Mesenchymal stem cell (in vitro differentiated cells and primary cell): ENCODE measurements at regions not wholly inside any gene's neighbourhood (a gene's known extent, or its start where the extent isn't known, plus 50 kb on each side); places are given as distances from the start of the nearest gene placed in this dataset.

Source experiments
- DNase-seq: peaks from one replicate; pipeline ENCODE4 v3.0.0-alpha.2; 2013
- H2AFZ ChIP-seq: one replicate; pipeline ENCODE4 v1.6.1; 2013; ENCODE audit warnings: low read depth, mild to moderate bottlenecking, control low read depth, inconsistent platforms, low read length, moderate library complexity
- H2AK5ac ChIP-seq: 2 replicates; pipeline ENCODE4 v1.6.1; 2013; ENCODE audit warnings: low read length, moderate library complexity, mild to moderate bottlenecking, inconsistent platforms; ENCODE audit not compliant: severe bottlenecking
- H2BK120ac ChIP-seq: one replicate; pipeline ENCODE4 v1.6.1; 2013; ENCODE audit warnings: low read depth, mild to moderate bottlenecking, inconsistent platforms, low read length, moderate library complexity
- H2BK12ac ChIP-seq, 2 experiments: one replicate each; pipeline ENCODE4 v1.6.1; 2013; ENCODE audit warnings: inconsistent platforms in 2 of 2, low read length in 2 of 2, mild to moderate bottlenecking in 2 of 2, moderate library complexity in 2 of 2, control low read depth in 1 of 2
- H2BK15ac ChIP-seq: one replicate; pipeline ENCODE4 v1.6.1; 2013; ENCODE audit warnings: mild to moderate bottlenecking, low read depth, inconsistent platforms; ENCODE audit not compliant: poor library complexity, severe bottlenecking
- H2BK5ac ChIP-seq: 2 replicates; pipeline ENCODE4 v1.6.1; 2013; ENCODE audit warnings: low read depth, mild to moderate bottlenecking, low read length, control low read depth, inconsistent platforms; ENCODE audit not compliant: poor library complexity, severe bottlenecking
- H3K14ac ChIP-seq, 2 experiments: one replicate each; pipeline ENCODE4 v1.6.1; 2013; ENCODE audit warnings: inconsistent platforms in 2 of 2, low read length in 2 of 2, control low read depth in 1 of 2, mild to moderate bottlenecking in 1 of 2, moderate library complexity in 1 of 2
- H3K18ac ChIP-seq, 2 experiments: one replicate each; pipeline ENCODE4 v1.6.1; 2013; ENCODE audit warnings: inconsistent platforms in 2 of 2, low read length in 2 of 2, control low read depth in 1 of 2, low read depth in 1 of 2, mild to moderate bottlenecking in 1 of 2
- H3K23ac ChIP-seq, 2 experiments: one replicate each; pipeline ENCODE4 v1.6.1; 2013; ENCODE audit warnings: inconsistent platforms in 2 of 2, low read length in 2 of 2, mild to moderate bottlenecking in 2 of 2, moderate library complexity in 2 of 2, control low read depth in 1 of 2
- H3K27ac ChIP-seq: 2 replicates; pipeline ENCODE4 v1.5.1; 2013; ENCODE audit warnings: mild to moderate bottlenecking, moderate library complexity, low read length, control low read depth, inconsistent platforms; ENCODE audit not compliant: poor library complexity, severe bottlenecking
- H3K27me3 ChIP-seq, 2 experiments: 2 replicates each; pipeline versions ENCODE4 v1.6.1 to v1.7.0; 2013; ENCODE audit warnings: low read length in 2 of 2, mild to moderate bottlenecking in 2 of 2, moderate library complexity in 2 of 2, control low read depth in 1 of 2, inconsistent platforms in 1 of 2; ENCODE audit not compliant: control insufficient read depth in 1 of 2, insufficient read depth in 1 of 2
- H3K36me3 ChIP-seq, 2 experiments: 2 replicates each; pipeline versions ENCODE4 v1.6.1 to v1.7.0; 2013; ENCODE audit warnings: low read length in 2 of 2, control low read depth in 1 of 2, inconsistent platforms in 1 of 2, low read depth in 1 of 2, mild to moderate bottlenecking in 1 of 2; ENCODE audit not compliant: insufficient read depth in 2 of 2, control insufficient read depth in 1 of 2
- H3K4ac ChIP-seq, 2 experiments: one replicate each; pipeline ENCODE4 v1.6.1; 2013; ENCODE audit warnings: inconsistent platforms in 2 of 2, low read length in 2 of 2, mild to moderate bottlenecking in 2 of 2, moderate library complexity in 2 of 2, control low read depth in 1 of 2, low read depth in 1 of 2
- H3K4me1 ChIP-seq: 2 replicates; pipeline ENCODE4 v1.6.1; 2013; ENCODE audit warnings: low read depth, low read length, control low read depth; ENCODE audit not compliant: control insufficient read depth, insufficient read depth
- H3K4me2 ChIP-seq: 2 replicates; pipeline ENCODE4 v1.6.1; 2013; ENCODE audit warnings: low read length, mild to moderate bottlenecking, inconsistent platforms; ENCODE audit not compliant: poor library complexity, severe bottlenecking
- H3K4me3 ChIP-seq, 2 experiments: 2 replicates each; pipeline versions ENCODE4 v1.5.1 to v1.7.0; 2013; ENCODE audit warnings: low read length in 2 of 2, mild to moderate bottlenecking in 2 of 2, control low read depth in 1 of 2, low read depth in 1 of 2; ENCODE audit not compliant: insufficient read depth in 1 of 2
- H3K79me1 ChIP-seq: replicated peaks from 2 replicates; pipeline ENCODE4 v1.6.1; 2013; ENCODE audit warnings: mild to moderate bottlenecking, control low read depth, low read length, inconsistent platforms; ENCODE audit not compliant: poor library complexity, severe bottlenecking
- H3K9ac ChIP-seq: 2 replicates; pipeline ENCODE4 v1.7.0; 2013; ENCODE audit warnings: mild to moderate bottlenecking, low read length, moderate library complexity
- H3K9me3 ChIP-seq: 2 replicates; pipeline ENCODE4 v1.7.0; 2013; ENCODE audit warnings: mild to moderate bottlenecking, low read length; ENCODE audit not compliant: control insufficient read depth
- H4K8ac ChIP-seq: one replicate; pipeline ENCODE4 v1.6.1; 2013; ENCODE audit warnings: inconsistent platforms, mild to moderate bottlenecking, low read length, moderate library complexity
- H4K91ac ChIP-seq: one replicate; pipeline ENCODE4 v1.6.1; 2013; ENCODE audit warnings: mild to moderate bottlenecking, low read length, inconsistent platforms
- WGBS: methylation state at CpG from one replicate; pipeline ENCODE4 v1.1.7; 2013; ENCODE audit warnings: mixed read lengths; 5-methylcytosine and 5-hydroxymethylcytosine counted together

GRCh38 chr6:143596866-143597265 lies 80.9 kb upstream of the PHACTR2 start:
- Histone ChIP-seq H3K4me2 (no peak overlapping the region), H2BK120ac (no peak overlapping the region), H2BK5ac (no peak overlapping the region), H3K23ac (no peak overlapping the region), H3K27ac (no peak overlapping the region), H3K9me3 (no peaks in the 10 kb centered on the region), H3K4ac (no peak overlapping the region), H3K79me1 (peaks cover 1% of the 10 kb centered on the region), H2BK15ac (no peak overlapping the region), H3K36me3 (no peaks in the 10 kb centered on the region), H4K8ac (no peak overlapping the region), H3K9ac (no peak overlapping the region), H3K14ac (peak overlapping the region in 1 of 2 experiments; percentile 35), H4K91ac (no peak overlapping the region), H3K4me1 (peaks cover 3% of the 10 kb centered on the region), H2AFZ (no peak overlapping the region), H2AK5ac (no peak overlapping the region), H3K4me3 (no peak overlapping the region), H3K27me3 (no peaks in the 10 kb centered on the region), H2BK12ac (no peak overlapping the region), H3K18ac (no peak overlapping the region)
- peak; percentile 68 for DNase-seq
- WGBS: 88% methylated on average over 4 of the region's 4 CpGs

DNA sequence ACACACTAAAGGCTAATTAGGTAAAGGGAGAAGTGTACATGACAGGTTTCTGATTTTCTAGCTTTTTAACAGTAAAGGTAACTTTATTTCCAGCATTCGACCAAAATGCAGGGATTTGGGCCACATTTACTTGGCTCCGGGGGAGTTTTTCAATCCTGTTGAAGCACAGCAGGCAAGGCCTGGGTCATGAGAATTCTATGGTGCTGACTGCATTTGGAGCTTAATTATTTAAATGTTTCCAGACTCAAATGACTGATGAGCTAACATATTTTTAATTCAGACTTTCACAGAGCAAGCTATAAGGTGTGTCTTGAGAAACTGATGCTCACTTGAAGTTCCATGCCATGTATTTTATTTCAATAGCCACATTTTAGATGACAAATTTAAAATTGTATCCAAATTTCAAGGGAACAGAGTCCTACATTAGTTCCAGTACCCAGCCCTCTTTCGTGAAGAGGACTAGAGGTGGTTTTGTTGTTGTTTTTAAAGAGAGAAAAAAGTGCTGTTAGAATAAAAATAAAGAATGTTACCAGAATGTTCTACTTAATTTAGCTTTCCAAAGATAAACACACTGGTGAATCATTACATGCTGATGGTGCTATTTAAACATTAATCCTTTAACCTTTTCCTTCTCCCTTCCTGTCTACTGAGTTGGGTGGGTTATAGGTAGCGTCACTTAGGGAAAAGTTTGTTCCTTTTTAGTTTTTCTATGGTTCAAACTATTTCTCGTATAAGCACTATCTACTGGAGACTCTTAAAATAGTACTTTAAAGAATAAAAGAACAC lies 82.3 kb upstream of the PHACTR2 start:
- no peak overlapping the region for H2BK15ac ChIP-seq
- no peak overlapping the region for H3K4me3 ChIP-seq
- peaks cover 3% of the 10 kb centered on the region for H3K4me1 ChIP-seq
- H3K9ac ChIP-seq: no peak overlapping the region
- no peak overlapping the region for H2AFZ ChIP-seq
- no peak for DNase-seq
- H2AK5ac ChIP-seq: no peak overlapping the region
- 68% methylated on average over 2 of the region's 5 CpGs for WGBS
- no peak overlapping the region for H3K27ac ChIP-seq
- no peak overlapping the region for H3K18ac ChIP-seq
- H3K14ac ChIP-seq: no peak overlapping the region
- H3K4ac ChIP-seq: no peak overlapping the region
- no peaks in the 10 kb centered on the region for H3K36me3 ChIP-seq
- H3K79me1 ChIP-seq: peaks cover 1% of the 10 kb centered on the region
- no peaks in the 10 kb centered on the region for H3K27me3 ChIP-seq
- no peak overlapping the region for H4K91ac ChIP-seq
- no peak overlapping the region for H2BK120ac ChIP-seq
- H2BK5ac ChIP-seq: no peak overlapping the region
- H3K4me2 ChIP-seq: no peak overlapping the region
- H3K23ac ChIP-seq: no peak overlapping the region
- no peak overlapping the region for H2BK12ac ChIP-seq
- no peak overlapping the region for H4K8ac ChIP-seq
- H3K9me3 ChIP-seq: no peaks in the 10 kb centered on the region

DNA sequence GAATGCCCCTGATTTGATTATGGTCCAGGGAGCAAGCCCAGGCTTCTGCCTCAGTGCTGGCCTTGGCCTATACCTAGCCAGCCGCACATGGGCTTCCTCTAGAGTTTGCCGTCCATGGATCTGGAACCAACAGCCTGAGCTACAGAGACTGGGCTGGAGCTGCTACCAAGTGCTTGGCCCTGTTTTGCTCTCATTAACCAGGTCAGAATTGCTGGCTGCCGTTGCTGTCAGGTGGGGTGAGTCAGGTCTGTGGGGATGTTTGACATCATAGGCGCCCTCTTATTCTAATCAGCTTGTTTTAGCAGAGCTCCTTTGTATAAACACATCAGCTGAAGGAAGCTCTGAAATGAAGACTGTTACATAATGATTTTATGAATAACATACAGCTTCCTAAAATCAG lies 83.1 kb upstream of the PHACTR2 start:
- Histone ChIP-seq H3K27ac (no peak overlapping the region), H3K4ac (no peak overlapping the region), H3K23ac (no peak overlapping the region), H3K9me3 (no peaks in the 10 kb centered on the region), H2BK120ac (no peak overlapping the region), H4K91ac (no peak overlapping the region), H4K8ac (no peak overlapping the region), H3K4me1 (peaks cover 3% of the 10 kb centered on the region), H3K27me3 (no peaks in the 10 kb centered on the region), H3K4me2 (no peak overlapping the region), H2BK5ac (no peak overlapping the region), H2AK5ac (no peak overlapping the region), H3K36me3 (no peaks in the 10 kb centered on the region), H2BK15ac (no peak overlapping the region), H3K79me1 (peaks cover 1% of the 10 kb centered on the region), H3K4me3 (no peak overlapping the region), H3K14ac (no peak overlapping the region), H2BK12ac (no peak overlapping the region), H3K9ac (no peak overlapping the region), H3K18ac (peak overlapping the region in 1 of 2 experiments; percentile 42), H2AFZ (no peak overlapping the region)
- 80% methylated on average over 3 of the region's 4 CpGs for WGBS
- peak; percentile 33 for DNase-seq

DNA sequence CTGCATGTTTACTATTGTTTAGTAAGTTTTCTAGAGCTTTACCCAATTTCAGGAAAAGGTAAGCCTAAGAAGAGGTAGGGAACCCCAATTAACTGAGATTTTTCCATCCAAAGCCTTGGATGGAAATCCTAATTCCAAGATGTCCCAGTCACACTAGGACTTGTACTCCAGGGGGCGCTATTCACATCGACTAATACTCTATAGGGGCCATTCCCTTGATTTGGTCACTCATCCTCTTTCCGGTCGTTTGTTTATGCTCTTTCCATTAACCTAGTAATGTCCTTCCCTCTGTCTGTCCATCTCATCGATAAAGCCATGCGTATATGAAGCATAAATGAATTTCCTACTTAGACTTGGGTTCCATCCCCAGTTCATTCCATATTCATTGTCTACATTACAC lies 80.8 kb upstream of the FUCA2 start:
- Histone ChIP-seq H4K91ac (no peak overlapping the region), H3K9ac (no peak overlapping the region), H3K79me1 (peaks cover 1% of the 10 kb centered on the region), H2BK5ac (no peak overlapping the region), H3K9me3 (no peaks in the 10 kb centered on the region), H3K23ac (no peak overlapping the region), H3K27me3 (no peaks in the 10 kb centered on the region), H2BK120ac (no peak overlapping the region), H4K8ac (no peak overlapping the region), H3K14ac (no peak overlapping the region), H3K18ac (no peak overlapping the region), H3K4me3 (no peak overlapping the region), H3K4me1 (peaks cover 3% of the 10 kb centered on the region), H3K4me2 (no peak overlapping the region), H3K36me3 (no peaks in the 10 kb centered on the region), H3K27ac (no peak overlapping the region), H2AK5ac (no peak overlapping the region), H2AFZ (no peak overlapping the region), H2BK12ac (no peak overlapping the region), H3K4ac (no peak overlapping the region), H2BK15ac (no peak overlapping the region)
- no peak for DNase-seq
- 76% methylated on average over 6 of the region's 6 CpGs for WGBS
